Astrocyte (in vitro differentiated cells and primary cell): ENCODE measurements at regions not wholly inside any gene's neighbourhood (a gene's known extent, or its start where the extent isn't known, plus 50 kb on each side); places are given as distances from the start of the nearest gene placed in this dataset.

Experiments used
- EZH2 ChIP-seq: IDR thresholded peaks from 2 replicates; pipeline ENCODE4 v1.6.1; 2012; ENCODE audit warnings: mild to moderate bottlenecking, low read length, inconsistent platforms; ENCODE audit not compliant: insufficient read depth
- TF ChIP-seq, protein P1 (sequence below): IDR thresholded peaks from 2 replicates; pipeline ENCODE4 v1.5.1; 2011; ENCODE audit warnings: low read depth, mild to moderate bottlenecking, inconsistent platforms, low read length, moderate library complexity; ENCODE audit not compliant: insufficient read depth

DNA sequence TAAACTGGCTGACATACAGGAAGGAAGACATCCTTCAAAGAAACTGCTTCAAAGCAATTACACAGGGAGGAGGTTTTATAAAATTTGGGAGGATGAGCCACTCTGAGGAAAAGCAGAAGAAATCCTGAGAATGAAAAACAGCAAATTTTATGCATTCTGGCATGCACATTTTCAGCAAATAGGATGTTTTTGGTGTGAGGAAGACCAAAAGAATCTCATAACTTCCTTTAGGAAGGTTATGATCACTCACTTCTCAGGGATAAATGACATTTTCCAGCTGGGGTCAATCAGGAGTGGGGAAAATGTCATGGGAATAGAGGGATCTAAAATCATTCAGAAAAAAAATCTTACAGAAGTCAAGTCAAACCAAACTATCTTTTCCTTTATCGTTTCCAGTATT, 371.7 kb upstream of the CNTN6 start:
- TF ChIP-seq, protein P1, sequence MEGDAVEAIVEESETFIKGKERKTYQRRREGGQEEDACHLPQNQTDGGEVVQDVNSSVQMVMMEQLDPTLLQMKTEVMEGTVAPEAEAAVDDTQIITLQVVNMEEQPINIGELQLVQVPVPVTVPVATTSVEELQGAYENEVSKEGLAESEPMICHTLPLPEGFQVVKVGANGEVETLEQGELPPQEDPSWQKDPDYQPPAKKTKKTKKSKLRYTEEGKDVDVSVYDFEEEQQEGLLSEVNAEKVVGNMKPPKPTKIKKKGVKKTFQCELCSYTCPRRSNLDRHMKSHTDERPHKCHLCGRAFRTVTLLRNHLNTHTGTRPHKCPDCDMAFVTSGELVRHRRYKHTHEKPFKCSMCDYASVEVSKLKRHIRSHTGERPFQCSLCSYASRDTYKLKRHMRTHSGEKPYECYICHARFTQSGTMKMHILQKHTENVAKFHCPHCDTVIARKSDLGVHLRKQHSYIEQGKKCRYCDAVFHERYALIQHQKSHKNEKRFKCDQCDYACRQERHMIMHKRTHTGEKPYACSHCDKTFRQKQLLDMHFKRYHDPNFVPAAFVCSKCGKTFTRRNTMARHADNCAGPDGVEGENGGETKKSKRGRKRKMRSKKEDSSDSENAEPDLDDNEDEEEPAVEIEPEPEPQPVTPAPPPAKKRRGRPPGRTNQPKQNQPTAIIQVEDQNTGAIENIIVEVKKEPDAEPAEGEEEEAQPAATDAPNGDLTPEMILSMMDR, result no peak
- no peak for TF ChIP-seq EZH2
